ENCODE measurements at regions not wholly inside any gene's neighbourhood (a gene's known extent, or its start where the extent isn't known, plus 50 kb on each side); places are given as distances from the start of the nearest gene placed in this dataset.
"Not testable (repeated sequence)": the region's sequence is repeated elsewhere in the genome, so short reads cannot be mapped to it uniquely, and the experiment has no call there.

- Histone ChIP-seq H3K36me3 (no peaks in the 10 kb centered on the region), H3K27ac (no peak overlapping the region), H3K4me3 (no peak overlapping the region), H3K9me3 (no peaks in the 10 kb centered on the region), H3K27me3 (no peaks in the 10 kb centered on the region), H3K4me1 (no peaks in the 10 kb centered on the region)
- in situ Hi-C loops (cut with MboI; ENCODE audit: low sequenced_read_pairs in 4 of 4): no loop called here
- ATAC-seq (no peak), DNase-seq (no peak)
- intact Hi-C loops (cut with DNase I; ENCODE audit: low total_unique reads): no loop called here
- TF ChIP-seq POLR2A (IDR thresholded peaks at IDR 0.05) (no peak), CTCF (IDR thresholded peaks at IDR 0.05 in 4 of 5, conservative IDR thresholded peaks at IDR 0.05 in 1 of 5) (no peak)
Measured at GRCh38 chr14:71250791-71251190, 343.5 kb downstream of the PCNX1 start.

- intact Hi-C loops (cut with DNase I; ENCODE audit: low total_unique reads); H3K27ac ChIP-seq; H3K4me1 ChIP-seq; in situ Hi-C loops (cut with MboI; ENCODE audit: low sequenced_read_pairs in 4 of 4); DNase-seq; H3K4me3 ChIP-seq; H3K9me3 ChIP-seq; ATAC-seq; H3K36me3 ChIP-seq; H3K27me3 ChIP-seq: not testable (repeated sequence)
Measured at GRCh38 chr14:71254091-71254719, 346.9 kb downstream of the PCNX1 start.

- intact Hi-C loops (cut with DNase I; ENCODE audit: low total_unique reads): no loop called here
- Histone ChIP-seq H3K27me3 (no peaks in the 10 kb centered on the region), H3K9me3 (no peaks in the 10 kb centered on the region), H3K4me3 (no peak overlapping the region), H3K27ac (no peak overlapping the region), H3K4me1 (no peaks in the 10 kb centered on the region), H3K36me3 (no peaks in the 10 kb centered on the region)
- in situ Hi-C loops (cut with MboI; ENCODE audit: low sequenced_read_pairs in 4 of 4): no loop called here
- no peak for ATAC-seq
- TF ChIP-seq CTCF (IDR thresholded peaks at IDR 0.05 in 4 of 5, conservative IDR thresholded peaks at IDR 0.05 in 1 of 5): no peak
- no peak for TF ChIP-seq POLR2A (IDR thresholded peaks at IDR 0.05)
- no peak for DNase-seq
Measured at GRCh38 chr14:71261206-71261605, 353.9 kb downstream of the PCNX1 start.

- no peaks in the 10 kb centered on the region for H3K4me1 ChIP-seq
- H3K4me3 ChIP-seq: no peak overlapping the region
- H3K27ac ChIP-seq: no peak overlapping the region
- no peaks in the 10 kb centered on the region for H3K9me3 ChIP-seq
- intact Hi-C loops (cut with DNase I; ENCODE audit: low total_unique reads): no loop called here
- TF ChIP-seq POLR2A (IDR thresholded peaks at IDR 0.05) (no peak), CTCF (IDR thresholded peaks at IDR 0.05 in 4 of 5, conservative IDR thresholded peaks at IDR 0.05 in 1 of 5) (no peak)
- no peaks in the 10 kb centered on the region for H3K27me3 ChIP-seq
- ATAC-seq: no peak
- no peaks in the 10 kb centered on the region for H3K36me3 ChIP-seq
- in situ Hi-C loops (cut with MboI; ENCODE audit: low sequenced_read_pairs in 4 of 4): no loop called here
- DNase-seq: no peak
Measured at GRCh38 chr14:71262441-71262840, 355.2 kb downstream of the PCNX1 start.

GRCh38 chr14:71264260-71264659 lies 357.0 kb downstream of the PCNX1 start:
- intact Hi-C loops (cut with DNase I; ENCODE audit: low total_unique reads): no loop called here
- in situ Hi-C loops (cut with MboI; ENCODE audit: low sequenced_read_pairs in 4 of 4): no loop called here
- no peaks in the 10 kb centered on the region for H3K9me3 ChIP-seq
- no peaks in the 10 kb centered on the region for H3K27me3 ChIP-seq
- no peaks in the 10 kb centered on the region for H3K4me1 ChIP-seq
- H3K36me3 ChIP-seq: no peaks in the 10 kb centered on the region
- TF ChIP-seq POLR2A (IDR thresholded peaks at IDR 0.05): no peak
- no peak for TF ChIP-seq CTCF (IDR thresholded peaks at IDR 0.05 in 4 of 5, conservative IDR thresholded peaks at IDR 0.05 in 1 of 5)
- ATAC-seq (no peak), DNase-seq (no peak)
- H3K27ac ChIP-seq: no peak overlapping the region
- no peak overlapping the region for H3K4me3 ChIP-seq

Data from gastrocnemius medialis (tissue), 4 donors.